GM21515 (cell line): ENCODE measurements at regions not wholly inside any gene's neighbourhood (a gene's known extent, or its start where the extent isn't known, plus 50 kb on each side); places are given as distances from the start of the nearest gene placed in this dataset.

ENCODE experiments used
- ATAC-seq: cut with Tn5 transposase; IDR thresholded peaks from one replicate; pipeline ENCODE4 v1.9.1; 2021; ENCODE audit not compliant: unreplicated experiment

GRCh38 chr17:33512113-33512512 is 219.0 kb upstream of the ASIC2 start:
- no peak for ATAC-seq

GRCh38 chr17:33513769-33514168 is 220.7 kb upstream of the ASIC2 start:
- no peak for ATAC-seq

- ATAC-seq, result no peak
These were observed 221.3 kb upstream of the ASIC2 start for GRCh38 chr17:33514369-33514768.

- no peak for ATAC-seq
These were observed 222.9 kb upstream of the ASIC2 start for GRCh38 chr17:33515974-33516373.

- no peak for ATAC-seq
These were observed 223.6 kb upstream of the ASIC2 start for GRCh38 chr17:33516645-33517044.

- ATAC-seq, result no peak
These were observed 224.7 kb upstream of the ASIC2 start for GRCh38 chr17:33517746-33518145.

- no peak for ATAC-seq
These were observed 226.6 kb upstream of the ASIC2 start for GRCh38 chr17:33519692-33520091.

DNA sequence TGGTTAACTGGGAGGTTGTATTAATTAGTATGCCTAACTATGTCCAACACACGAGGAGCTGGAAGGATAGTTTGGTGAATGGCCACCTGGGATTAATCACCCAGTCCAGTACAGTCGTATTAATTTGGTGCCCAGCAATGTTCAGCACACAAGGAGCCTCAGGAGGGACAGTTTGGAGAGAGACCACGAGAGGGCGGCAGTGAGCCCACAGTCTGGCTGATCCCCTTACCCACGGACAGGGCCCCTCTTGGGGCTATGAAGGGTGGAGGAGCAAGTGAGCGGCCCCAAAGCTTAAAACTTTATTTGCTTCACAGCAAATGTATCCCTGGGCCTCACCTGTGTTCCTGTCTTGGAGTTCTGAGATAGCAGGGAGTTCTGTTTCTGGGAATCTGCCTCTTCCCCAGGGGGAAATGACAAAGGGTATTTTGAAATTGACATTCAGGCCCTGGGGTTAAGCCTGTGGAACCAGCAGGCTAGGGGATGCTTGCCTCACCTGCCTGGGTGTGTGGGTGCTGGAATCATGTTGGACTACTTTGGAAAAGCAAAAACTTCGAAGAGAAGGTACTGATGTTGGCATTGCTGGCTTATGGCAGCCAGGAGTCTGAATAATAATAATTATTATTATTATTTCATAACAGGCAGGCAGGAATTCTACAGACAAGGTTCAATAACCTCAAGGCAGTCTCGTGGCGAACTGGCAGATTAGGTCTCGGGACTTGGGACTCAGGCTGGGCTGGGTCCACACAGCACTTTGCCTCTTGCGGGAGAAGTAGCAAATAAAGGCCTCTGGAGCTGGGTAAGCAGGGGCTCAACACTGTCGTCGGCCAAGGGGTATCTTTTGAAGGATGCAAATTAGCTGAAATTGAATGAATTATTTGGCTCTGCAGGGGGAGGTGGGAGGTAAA is 227.6 kb upstream of the ASIC2 start:
- ATAC-seq, result no peak

- ATAC-seq, result no peak
These were observed 228.7 kb upstream of the ASIC2 start for GRCh38 chr17:33521784-33522183.

DNA sequence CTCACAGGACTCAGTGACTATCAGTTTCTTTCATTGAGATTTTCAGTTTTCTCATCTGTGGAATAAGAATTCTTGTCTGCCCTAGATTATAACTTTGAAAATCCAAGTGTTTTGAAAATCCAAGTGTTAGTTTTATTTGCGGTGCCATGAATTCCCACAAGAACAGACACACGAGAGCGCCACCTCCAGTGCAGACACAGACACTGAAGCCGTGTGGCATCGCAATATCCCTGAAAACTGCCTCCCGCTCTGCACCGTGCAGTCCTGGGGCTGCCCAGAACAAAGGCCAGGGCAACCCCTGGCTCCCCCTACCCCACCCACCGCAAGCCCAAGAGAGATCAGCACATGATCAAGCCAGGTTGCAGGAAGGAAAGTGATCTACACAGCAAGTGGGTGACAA is 229.5 kb upstream of the ASIC2 start:
- ATAC-seq, result no peak

DNA sequence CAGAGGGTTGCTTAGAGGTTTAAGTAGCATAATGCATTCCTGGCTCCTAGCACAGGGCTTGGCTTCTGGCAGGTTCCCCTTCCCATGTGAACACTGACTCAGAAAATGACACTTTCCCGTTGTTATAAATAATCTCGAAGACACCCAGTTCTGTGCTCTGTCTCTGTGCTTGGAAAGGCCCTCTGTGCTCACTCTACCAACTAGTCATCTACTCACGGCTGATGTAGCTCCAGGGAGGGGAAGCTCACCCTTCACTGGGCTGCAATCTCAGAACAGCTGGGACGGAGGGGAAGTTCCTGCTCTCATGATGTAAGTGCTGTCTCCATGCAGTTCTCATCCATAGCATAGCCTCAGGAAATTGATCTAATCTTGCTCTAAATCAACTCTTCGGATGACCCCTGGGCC is 230.5 kb upstream of the ASIC2 start:
- no peak for ATAC-seq

DNA sequence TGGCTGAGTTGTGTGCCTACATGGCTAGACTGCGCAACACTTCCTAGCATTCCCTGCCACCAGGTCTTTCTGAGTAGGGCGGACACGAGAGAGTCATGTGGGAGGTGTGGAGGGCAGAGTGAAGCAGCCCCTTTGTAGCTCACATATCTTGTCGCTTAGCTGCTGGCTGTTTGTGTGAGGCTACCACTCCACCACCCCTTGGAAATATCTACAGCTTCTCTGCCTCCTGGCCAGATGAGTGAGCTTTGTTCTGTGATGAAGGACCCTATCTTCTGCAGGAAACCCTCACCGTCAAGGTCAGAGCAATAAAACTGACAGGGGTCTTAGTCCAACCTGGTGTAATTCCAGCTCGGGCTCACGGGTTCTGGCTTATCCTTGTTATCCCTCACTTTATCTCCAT is 232.1 kb upstream of the ASIC2 start:
- no peak for ATAC-seq

DNA sequence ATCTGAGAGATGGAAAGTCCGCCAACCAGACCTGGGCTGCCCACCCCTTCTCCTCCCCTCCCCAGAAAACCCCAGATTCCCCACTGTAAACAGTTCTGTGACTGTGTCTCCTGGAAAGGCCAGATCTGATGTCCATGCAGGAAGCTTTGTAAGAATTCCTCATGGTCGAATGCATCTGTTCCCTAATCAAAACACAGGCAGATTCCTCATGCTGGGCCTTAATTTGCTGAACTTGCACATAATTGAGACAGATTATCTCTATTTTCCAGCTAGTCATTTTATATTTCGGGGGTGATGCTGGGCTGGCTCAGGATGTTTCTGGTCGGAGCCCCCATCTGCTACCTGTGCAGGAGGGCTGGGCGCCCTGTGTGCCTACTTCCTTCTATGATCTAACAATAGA is 233.6 kb upstream of the ASIC2 start:
- ATAC-seq, result no peak

DNA sequence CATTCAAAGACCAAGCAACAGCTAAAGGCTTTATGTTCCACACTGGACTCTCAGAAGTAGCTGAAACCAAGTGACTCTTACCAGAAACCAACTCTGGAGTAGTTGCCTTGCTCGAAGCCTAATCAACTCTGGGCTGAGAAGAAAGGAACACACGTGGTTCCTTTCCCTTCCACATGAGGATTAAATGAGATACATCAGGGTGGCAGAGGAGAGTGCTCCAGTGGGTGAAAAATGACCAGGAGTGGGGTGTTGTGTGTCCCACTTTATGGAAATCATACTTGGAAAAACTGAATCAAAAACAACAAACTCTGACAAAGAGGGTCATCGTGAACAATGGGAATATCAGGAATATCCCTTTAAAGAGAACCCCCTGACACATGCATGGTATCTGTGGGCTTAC is 234.2 kb upstream of the ASIC2 start:
- ATAC-seq, result no peak

GRCh38 chr17:33528846-33529245 is 235.8 kb upstream of the ASIC2 start:
- no peak for ATAC-seq

- no peak for ATAC-seq
These were observed 236.7 kb upstream of the ASIC2 start for GRCh38 chr17:33529816-33530215.

GRCh38 chr17:33531311-33531710 is 238.2 kb upstream of the ASIC2 start:
- no peak for ATAC-seq

DNA sequence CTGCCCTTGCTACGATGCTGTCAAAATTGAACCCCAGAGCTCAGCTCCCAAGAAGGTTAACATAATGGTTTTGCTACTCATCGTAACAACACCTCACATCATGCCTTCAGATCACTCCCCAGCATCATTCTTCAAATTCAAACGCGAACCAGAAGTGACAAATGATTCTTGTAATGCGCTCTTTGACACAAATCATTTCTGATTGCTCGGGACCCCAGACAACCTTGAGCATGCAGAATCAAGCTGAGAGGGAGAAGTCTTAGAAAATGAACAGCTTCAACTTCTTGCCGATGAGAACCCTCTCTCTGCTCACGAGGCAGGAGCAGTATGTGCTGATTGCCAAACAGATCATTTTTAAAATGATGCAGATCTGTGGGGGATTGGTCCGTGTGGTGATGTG is 241.0 kb upstream of the ASIC2 start:
- ATAC-seq, result no peak

- no peak for ATAC-seq
These were observed 252.0 kb upstream of the ASIC2 start for GRCh38 chr17:33545124-33545523.

GRCh38 chr17:33550261-33550660 is 257.2 kb upstream of the ASIC2 start:
- ATAC-seq, result no peak

GRCh38 chr17:33551075-33551474 is 258.0 kb upstream of the ASIC2 start:
- ATAC-seq, result no peak

DNA sequence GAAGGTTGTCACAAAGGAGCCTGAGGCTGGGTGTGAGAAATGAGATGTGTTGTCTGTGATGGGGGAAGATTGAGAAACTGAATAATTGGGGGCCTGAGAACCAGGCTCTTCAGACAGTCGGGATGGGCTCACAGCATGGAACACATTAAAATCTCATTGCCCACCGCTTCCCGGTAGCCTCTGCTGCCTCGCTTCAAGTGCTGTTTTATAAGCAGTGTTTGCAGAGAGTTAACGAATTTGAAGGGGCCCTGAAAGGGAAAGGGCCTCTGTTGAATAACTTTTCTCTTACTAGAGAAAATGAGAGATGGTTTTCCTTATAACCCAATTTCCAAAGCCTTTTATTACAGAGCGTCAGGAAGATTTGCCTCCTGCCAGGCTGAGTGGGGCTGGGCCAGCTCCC is 258.8 kb upstream of the ASIC2 start:
- ATAC-seq, result no peak

DNA sequence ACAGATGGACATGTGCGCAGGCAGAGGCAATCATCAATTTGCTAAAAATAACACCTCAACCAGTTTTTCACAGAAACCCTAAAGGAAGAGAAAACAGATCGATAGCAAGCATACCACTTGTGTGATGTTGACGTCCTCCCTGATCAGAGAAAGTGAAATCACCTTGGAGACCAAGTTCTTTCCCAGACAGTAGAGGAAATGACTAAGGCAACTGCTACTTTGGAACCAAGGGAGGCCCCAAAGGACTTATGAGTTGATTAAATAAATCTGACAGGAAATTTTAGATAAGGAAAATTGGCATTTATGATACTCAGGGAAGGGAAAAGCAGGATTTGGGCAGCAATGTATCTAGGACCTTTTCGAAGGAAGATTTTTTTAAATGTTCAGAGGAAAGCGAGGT is 267.1 kb upstream of the ASIC2 start:
- no peak for ATAC-seq
